ENCODE measurements at regions not wholly inside any gene's neighbourhood (a gene's known extent, or its start where the extent isn't known, plus 50 kb on each side); places are given as distances from the start of the nearest gene placed in this dataset.

DNA sequence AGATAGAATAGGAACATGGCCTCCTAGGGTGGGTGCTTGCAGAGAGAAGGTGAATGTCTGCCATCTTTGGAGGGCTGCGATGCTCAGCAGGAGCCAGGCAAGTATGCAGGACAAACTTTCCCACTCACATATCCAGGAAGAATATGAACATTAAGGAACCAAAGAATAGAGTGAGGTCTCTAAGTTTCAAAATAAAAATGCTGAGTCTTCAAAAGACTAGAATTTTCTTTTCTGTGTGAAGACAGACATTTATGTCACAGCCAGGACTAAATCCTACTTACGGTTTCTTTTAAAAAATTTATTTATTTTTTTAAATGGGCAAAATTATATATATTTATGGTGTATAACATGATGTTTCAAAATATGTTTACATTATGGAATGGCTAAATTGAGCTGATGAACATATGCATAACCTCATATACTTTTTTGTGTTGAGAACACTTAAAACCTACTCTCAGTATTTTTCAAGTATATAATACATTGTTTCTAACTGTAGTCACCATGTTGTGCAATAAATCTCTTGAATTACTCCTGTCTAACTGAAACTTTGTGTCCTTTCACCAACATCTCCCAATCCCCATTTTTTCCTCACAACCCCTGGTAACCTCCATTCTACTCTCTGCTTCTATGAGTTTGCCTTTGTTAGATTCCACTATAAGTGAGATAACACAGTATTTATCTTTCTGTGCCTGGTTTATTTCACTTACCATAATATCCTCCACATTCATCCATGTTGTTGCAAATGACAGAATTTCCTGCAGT is 177.8 kb upstream of the HAND2 start:
- Histone ChIP-seq H3K4me1 (replicated peaks in 1 of 2) (no peaks in the 10 kb centered on the region), H3K4me3 (no peak overlapping the region), H3K9me3 (replicated peaks in 1 of 3) (no peaks in the 10 kb centered on the region), H3K36me3 (replicated peaks in 1 of 2) (no peaks in the 10 kb centered on the region), H3K27ac (no peak overlapping the region), H3K27me3 (peaks cover 5% of the 10 kb centered on the region)
- intact Hi-C loops (cut with DNase I) = no loop called here
- TF ChIP-seq, protein P1, sequence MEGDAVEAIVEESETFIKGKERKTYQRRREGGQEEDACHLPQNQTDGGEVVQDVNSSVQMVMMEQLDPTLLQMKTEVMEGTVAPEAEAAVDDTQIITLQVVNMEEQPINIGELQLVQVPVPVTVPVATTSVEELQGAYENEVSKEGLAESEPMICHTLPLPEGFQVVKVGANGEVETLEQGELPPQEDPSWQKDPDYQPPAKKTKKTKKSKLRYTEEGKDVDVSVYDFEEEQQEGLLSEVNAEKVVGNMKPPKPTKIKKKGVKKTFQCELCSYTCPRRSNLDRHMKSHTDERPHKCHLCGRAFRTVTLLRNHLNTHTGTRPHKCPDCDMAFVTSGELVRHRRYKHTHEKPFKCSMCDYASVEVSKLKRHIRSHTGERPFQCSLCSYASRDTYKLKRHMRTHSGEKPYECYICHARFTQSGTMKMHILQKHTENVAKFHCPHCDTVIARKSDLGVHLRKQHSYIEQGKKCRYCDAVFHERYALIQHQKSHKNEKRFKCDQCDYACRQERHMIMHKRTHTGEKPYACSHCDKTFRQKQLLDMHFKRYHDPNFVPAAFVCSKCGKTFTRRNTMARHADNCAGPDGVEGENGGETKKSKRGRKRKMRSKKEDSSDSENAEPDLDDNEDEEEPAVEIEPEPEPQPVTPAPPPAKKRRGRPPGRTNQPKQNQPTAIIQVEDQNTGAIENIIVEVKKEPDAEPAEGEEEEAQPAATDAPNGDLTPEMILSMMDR (IDR thresholded peaks at IDR 0.05) = no peak
- TF ChIP-seq POLR2A (IDR thresholded peaks at IDR 0.05) = no peak
- WGBS, 4 donors = 85 to 92% (median 89%) methylated on average over 2 of the region's 2 CpGs
- DNase-seq = no peak

DNA sequence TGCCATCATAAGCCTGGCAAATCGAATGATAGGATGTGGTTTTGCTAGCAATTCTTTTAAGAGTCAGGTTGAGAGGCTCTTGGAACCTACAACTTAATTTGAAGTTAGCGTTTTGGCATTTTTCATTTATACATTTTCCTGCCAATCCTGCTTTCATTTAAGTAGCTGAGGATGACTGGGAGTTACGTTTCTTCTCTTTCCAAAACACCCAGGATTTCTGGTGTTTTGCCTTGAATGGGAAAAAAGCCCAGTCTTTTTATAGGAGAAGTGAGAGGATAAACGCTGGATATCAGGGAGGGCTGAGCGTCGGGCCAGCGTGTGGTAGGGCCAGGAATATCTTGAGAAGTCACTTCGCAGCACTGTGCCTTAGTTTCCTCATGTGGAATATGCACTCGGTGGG is 174.2 kb upstream of the HAND2 start:
- 73 to 79% (median 76%) methylated on average over 9 of the region's 9 CpGs for WGBS, 4 donors

GRCh38 chr4:173703021-173703420 is 173.0 kb upstream of the HAND2 start:
- Histone ChIP-seq H3K9me3 (replicated peaks in 1 of 3) (no peaks in the 10 kb centered on the region), H3K27ac (no peak overlapping the region), H3K27me3 (peaks cover 5% of the 10 kb centered on the region), H3K4me1 (replicated peaks in 1 of 2) (no peaks in the 10 kb centered on the region), H3K4me3 (no peak overlapping the region), H3K36me3 (replicated peaks in 1 of 2) (no peaks in the 10 kb centered on the region)
- intact Hi-C loops (cut with DNase I) = no loop called here
- TF ChIP-seq, protein P1 (IDR thresholded peaks at IDR 0.05) = no peak
- TF ChIP-seq POLR2A (IDR thresholded peaks at IDR 0.05) = no peak
- no peak for DNase-seq
- WGBS, 4 donors = 61 to 75% (median 68%) methylated on average over 4 of the region's 4 CpGs

More for the DNA sequence above, 174.2 kb upstream of the HAND2 start:
- H3K4me3 ChIP-seq = no peak overlapping the region
- intact Hi-C loops (cut with DNase I) = no loop called here
- no peaks in the 10 kb centered on the region for H3K4me1 ChIP-seq (replicated peaks in 1 of 2)
- H3K36me3 ChIP-seq (replicated peaks in 1 of 2) = no peaks in the 10 kb centered on the region
- H3K27ac ChIP-seq = no peak overlapping the region
- peaks cover 5% of the 10 kb centered on the region for H3K27me3 ChIP-seq
- TF ChIP-seq, protein P1 (IDR thresholded peaks at IDR 0.05) = no peak
- no peak for TF ChIP-seq POLR2A (IDR thresholded peaks at IDR 0.05)
- no peak for DNase-seq
- H3K9me3 ChIP-seq (replicated peaks in 1 of 3) = no peaks in the 10 kb centered on the region

DNA sequence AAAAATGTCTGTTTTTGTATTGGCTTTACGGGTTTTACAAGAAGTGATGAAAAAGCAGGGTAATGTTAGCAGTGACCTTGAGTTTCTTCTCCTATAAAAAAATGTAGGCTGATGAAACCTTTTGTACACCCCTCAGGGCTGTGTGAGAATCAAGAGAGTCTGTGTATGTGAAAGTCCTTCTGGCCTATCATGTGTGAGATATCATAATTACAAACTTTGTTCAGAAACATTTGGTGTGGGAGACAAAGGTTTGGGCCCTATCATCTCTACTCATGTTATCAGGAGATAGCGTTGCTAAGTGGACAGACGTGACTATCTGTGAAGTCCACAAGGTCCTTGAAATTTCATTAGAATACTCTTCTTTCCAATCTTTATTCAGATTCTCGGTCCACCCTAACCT is 170.6 kb upstream of the HAND2 start:
- intact Hi-C loops (cut with DNase I) = no loop called here
- Histone ChIP-seq H3K4me3 (no peak overlapping the region), H3K9me3 (replicated peaks in 1 of 3) (no peaks in the 10 kb centered on the region), H3K4me1 (replicated peaks in 1 of 2) (no peaks in the 10 kb centered on the region), H3K27me3 (peaks cover 5% of the 10 kb centered on the region), H3K27ac (no peak overlapping the region), H3K36me3 (replicated peaks in 1 of 2) (no peaks in the 10 kb centered on the region)
- TF ChIP-seq, protein P1 (IDR thresholded peaks at IDR 0.05) = no peak
- no peak for TF ChIP-seq POLR2A (IDR thresholded peaks at IDR 0.05)
- WGBS, 4 donors = 63 to 79% (median 69%) methylated on average over 4 of the region's 4 CpGs
- no peak for DNase-seq
